ENCODE measurements at regions not wholly inside any gene's neighbourhood (a gene's known extent, or its start where the extent isn't known, plus 50 kb on each side); places are given as distances from the start of the nearest gene placed in this dataset.

GRCh38 chr9:38131729-38132128 lies 62.7 kb upstream of the SHB start:
- Histone ChIP-seq H3F3A (ENCODE audit: low read length, unreplicated experiment) (no peaks in the 10 kb centered on the region), H3K27me3 (ENCODE audit: low read length) (no peaks in the 10 kb centered on the region), H2AFZ (ENCODE audit: low read length) (no peak overlapping the region), H3K79me2 (ENCODE audit: low read length) (no peaks in the 10 kb centered on the region), H3K4me3 (ENCODE audit: low read length) (no peak overlapping the region), H3K9me3 (ENCODE audit: low read length) (no peaks in the 10 kb centered on the region), H3K9me2 (replicated peaks; ENCODE audit: low read length) (no peaks in the 10 kb centered on the region), H3K4me1 (ENCODE audit: insufficient read depth, low read length) (no peaks in the 10 kb centered on the region), H3K4me2 (ENCODE audit: low read length) (no peak overlapping the region), H3K36me3 (ENCODE audit: low read depth, low read length) (no peaks in the 10 kb centered on the region), H4K20me1 (ENCODE audit: low read length) (no peaks in the 10 kb centered on the region), H3K9ac (ENCODE audit: low read length) (no peak overlapping the region), H3K27ac (ENCODE audit: low read length) (no peak overlapping the region)
- POLR2A ChIA-PET (ENCODE audit: unreplicated experiment): no interaction called here
- CTCF ChIA-PET: no interaction called here
- intact Hi-C loops (cut with micrococcal nuclease): no loop called here
- TF ChIP-seq CTCF (conservative IDR thresholded peaks at IDR 0.05; ENCODE audit: low read depth, low read length): no peak
- TF ChIP-seq EZH2phosphoT487 (IDR thresholded peaks at IDR 0.05; ENCODE audit: borderline replicate concordance, low read length): no peak
- no peak for TF ChIP-seq EZH2 (IDR thresholded peaks at IDR 0.05; ENCODE audit: low read length, unreplicated experiment)
- no peak for ATAC-seq
- no TSS peak for BruUV-seq (replicated peaks)
- DNase-seq: no peak

- H4K20me1 ChIP-seq (ENCODE audit: low read length): no peaks in the 10 kb centered on the region
- H3K9me2 ChIP-seq (replicated peaks; ENCODE audit: low read length): no peaks in the 10 kb centered on the region
- TF ChIP-seq CTCF (conservative IDR thresholded peaks at IDR 0.05; ENCODE audit: low read depth, low read length) (no peak), EZH2 (IDR thresholded peaks at IDR 0.05; ENCODE audit: low read length, unreplicated experiment) (no peak), EZH2phosphoT487 (IDR thresholded peaks at IDR 0.05; ENCODE audit: borderline replicate concordance, low read length) (no peak)
- H2AFZ ChIP-seq (ENCODE audit: low read length): no peak overlapping the region
- no peak overlapping the region for H3K4me2 ChIP-seq (ENCODE audit: low read length)
- no peaks in the 10 kb centered on the region for H3K27me3 ChIP-seq (ENCODE audit: low read length)
- ChIA-PET CTCF (no interaction called here), POLR2A (ENCODE audit: unreplicated experiment) (no interaction called here)
- no peak overlapping the region for H3K9ac ChIP-seq (ENCODE audit: low read length)
- H3F3A ChIP-seq (ENCODE audit: low read length, unreplicated experiment): no peaks in the 10 kb centered on the region
- no peak overlapping the region for H3K4me3 ChIP-seq (ENCODE audit: low read length)
- DNase-seq (no peak), ATAC-seq (no peak)
- no TSS peak for BruUV-seq (replicated peaks)
- H3K4me1 ChIP-seq (ENCODE audit: insufficient read depth, low read length): peaks cover 9% of the 10 kb centered on the region
- intact Hi-C loops (cut with micrococcal nuclease): no loop called here
- no peaks in the 10 kb centered on the region for H3K79me2 ChIP-seq (ENCODE audit: low read length)
- no peak overlapping the region for H3K27ac ChIP-seq (ENCODE audit: low read length)
- no peaks in the 10 kb centered on the region for H3K9me3 ChIP-seq (ENCODE audit: low read length)
- no peaks in the 10 kb centered on the region for H3K36me3 ChIP-seq (ENCODE audit: low read depth, low read length)
Measured at GRCh38 chr9:38130724-38131123, 61.7 kb upstream of the SHB start.

GRCh38 chr9:38129366-38129765 lies 60.3 kb upstream of the SHB start:
- CTCF ChIA-PET: no interaction called here
- H3K4me1 ChIP-seq (ENCODE audit: insufficient read depth, low read length): peaks cover 14% of the 10 kb centered on the region
- no peak overlapping the region for H3K9ac ChIP-seq (ENCODE audit: low read length)
- H3K9me3 ChIP-seq (ENCODE audit: low read length): no peaks in the 10 kb centered on the region
- no TSS peak for BruUV-seq (replicated peaks)
- no peaks in the 10 kb centered on the region for H3K9me2 ChIP-seq (replicated peaks; ENCODE audit: low read length)
- no peaks in the 10 kb centered on the region for H3K36me3 ChIP-seq (ENCODE audit: low read depth, low read length)
- no peak for TF ChIP-seq CTCF (conservative IDR thresholded peaks at IDR 0.05; ENCODE audit: low read depth, low read length)
- TF ChIP-seq EZH2 (IDR thresholded peaks at IDR 0.05; ENCODE audit: low read length, unreplicated experiment): no peak
- no peak for TF ChIP-seq EZH2phosphoT487 (IDR thresholded peaks at IDR 0.05; ENCODE audit: borderline replicate concordance, low read length)
- DNase-seq (no peak), ATAC-seq (no peak)
- H3K27ac ChIP-seq (ENCODE audit: low read length): no peak overlapping the region
- H3F3A ChIP-seq (ENCODE audit: low read length, unreplicated experiment): no peaks in the 10 kb centered on the region
- POLR2A ChIA-PET (ENCODE audit: unreplicated experiment): no interaction called here
- H2AFZ ChIP-seq (ENCODE audit: low read length): no peak overlapping the region
- intact Hi-C loops (cut with micrococcal nuclease): no loop called here
- no peaks in the 10 kb centered on the region for H3K79me2 ChIP-seq (ENCODE audit: low read length)
- H3K4me2 ChIP-seq (ENCODE audit: low read length): no peak overlapping the region
- H3K27me3 ChIP-seq (ENCODE audit: low read length): no peaks in the 10 kb centered on the region
- no peaks in the 10 kb centered on the region for H4K20me1 ChIP-seq (ENCODE audit: low read length)
- no peak overlapping the region for H3K4me3 ChIP-seq (ENCODE audit: low read length)

All from PC-3 (cell line).